Caco-2 (cell line): ENCODE measurements at regions not wholly inside any gene's neighbourhood (a gene's known extent, or its start where the extent isn't known, plus 50 kb on each side); places are given as distances from the start of the nearest gene placed in this dataset.
"Not testable (repeated sequence)": the region's sequence is repeated elsewhere in the genome, so short reads cannot be mapped to it uniquely, and the experiment has no call there.

Experiments
- BruUV-seq: library from RNA; stranded (reverse); fragments of 400-500 nt; replicated peaks from 2 replicates; lab custom pipeline; 2021; lab: Mats Ljungman, UMichigan
- CTCF ChIA-PET: fragments of 300-600 bp; sonication (Branson Sonifier 250); formaldehyde crosslinking; loops from one replicate; lab custom pipeline; 2022; ENCODE audit warnings: antibody characterized with exemption; lab: Charles Lee
- POLR2A ChIA-PET: fragments of 300-600 bp; sonication (Branson Sonifier 250); formaldehyde crosslinking; loops from one replicate; lab custom pipeline; 2022; ENCODE audit warnings: antibody characterized with exemption; lab: Charles Lee
- DNase-seq, 2 experiments: peaks; one replicate each; pipeline versions ENCODE4 v3.0.0 to v3.0.0-alpha.2; 2020 to 2022
- H3K27me3 ChIP-seq: replicated peaks from 2 replicates; pipeline ENCODE4 v1.6.0; 2011; ENCODE audit warnings: low read length; ENCODE audit not compliant: control insufficient read depth, insufficient read depth
- H3K36me3 ChIP-seq: 2 replicates; pipeline ENCODE4 v1.5.1; 2011; ENCODE audit warnings: low read length; ENCODE audit not compliant: control insufficient read depth, insufficient read depth
- H3K4me1 ChIP-seq: fragments of 250-450 bp; sonication (Bioruptor Pico); 2 replicates; pipeline ENCODE4 v1.5.1; 2020; ENCODE audit warnings: mild to moderate bottlenecking
- H3K4me3 ChIP-seq: 2 replicates; pipeline ENCODE4 v1.5.1; 2011; ENCODE audit warnings: low read depth, mild to moderate bottlenecking, control low read depth, low read length
- H3K9me3 ChIP-seq: fragments of 250-450 bp; sonication (Bioruptor Pico); 2 replicates; pipeline ENCODE4 v1.5.1; 2020; ENCODE audit warnings: mild to moderate bottlenecking, moderate library complexity
- H3K27ac Mint-ChIP-seq: one replicate; pipeline ENCODE4 v1.8.0; 2022; ENCODE audit warnings: mixed read lengths; ENCODE audit not compliant: unreplicated experiment
- H3K27me3 Mint-ChIP-seq: one replicate; pipeline ENCODE4 v1.8.0; 2022; ENCODE audit warnings: mixed read lengths; ENCODE audit not compliant: insufficient read depth, unreplicated experiment
- H3K36me3 Mint-ChIP-seq: one replicate; pipeline ENCODE4 v1.8.0; 2022; ENCODE audit warnings: mild to moderate bottlenecking, mixed read lengths; ENCODE audit not compliant: insufficient read depth, unreplicated experiment
- H3K4me1 Mint-ChIP-seq: one replicate; pipeline ENCODE4 v1.8.0; 2022; ENCODE audit warnings: low read depth, mixed read lengths; ENCODE audit not compliant: unreplicated experiment
- H3K4me3 Mint-ChIP-seq: one replicate; pipeline ENCODE4 v1.8.0; 2022; ENCODE audit warnings: mild to moderate bottlenecking, moderate library complexity, mixed read lengths; ENCODE audit not compliant: unreplicated experiment
- H3K9me3 Mint-ChIP-seq: one replicate; pipeline ENCODE4 v1.8.0; 2022; ENCODE audit warnings: mixed read lengths; ENCODE audit not compliant: unreplicated experiment
- intact Hi-C: fragments of 100-400 bp; cut with micrococcal nuclease; formaldehyde crosslinking; loops from one replicate; pipeline ENCODE4 v1.10.0; 2022; ENCODE audit not compliant: unreplicated experiment
- TF ChIP-seq, protein P1 (sequence below), 2 experiments: fragments of 200-600 bp in 1 of 2; IDR thresholded peaks; 1 replicate in 1 of 2; 2 replicates in 1 of 2; pipeline versions ENCODE4 v1.5.1 to v1.8.0; 2011 to 2022; ENCODE audit warnings: antibody characterized with exemption in 1 of 2, control low read depth in 1 of 2, inconsistent platforms in 1 of 2, low read depth in 1 of 2, low read length in 1 of 2, mild to moderate bottlenecking in 1 of 2, moderate library complexity in 1 of 2; ENCODE audit not compliant: insufficient read depth in 1 of 2, severe bottlenecking in 1 of 2, unreplicated experiment in 1 of 2

DNA sequence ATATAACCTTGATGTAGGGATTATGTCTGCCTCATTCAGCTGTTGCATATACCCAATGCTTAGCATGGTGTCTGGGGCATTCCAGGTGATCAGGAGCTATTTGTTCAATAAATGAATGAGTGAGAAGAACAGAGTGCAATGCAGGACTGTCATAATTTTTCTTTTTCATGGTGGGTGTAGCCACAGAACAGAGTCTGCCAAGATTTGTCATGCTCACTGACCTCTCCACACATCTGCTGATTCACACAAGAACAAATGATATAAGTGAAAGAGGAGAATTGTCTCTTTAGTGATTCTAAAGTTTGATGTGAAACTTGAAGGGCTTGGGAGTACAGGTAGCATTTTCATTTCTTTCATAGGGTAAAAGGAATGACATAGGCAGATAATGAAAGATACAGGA, 64.4 kb upstream of the TEX13D start:
- no peaks in the 10 kb centered on the region for H3K9me3 ChIP-seq
- no peak overlapping the region for H3K4me3 ChIP-seq
- Mint-ChIP-seq H3K27me3 (no peaks in the 10 kb centered on the region), H3K36me3 (no peaks in the 10 kb centered on the region), H3K4me3 (no peak overlapping the region), H3K9me3 (no peaks in the 10 kb centered on the region), H3K27ac (no peak overlapping the region), H3K4me1 (no peaks in the 10 kb centered on the region)
- H3K27me3 ChIP-seq, result no peaks in the 10 kb centered on the region
- POLR2A ChIA-PET, result no interaction called here
- no peak for DNase-seq
- TF ChIP-seq, protein P1, sequence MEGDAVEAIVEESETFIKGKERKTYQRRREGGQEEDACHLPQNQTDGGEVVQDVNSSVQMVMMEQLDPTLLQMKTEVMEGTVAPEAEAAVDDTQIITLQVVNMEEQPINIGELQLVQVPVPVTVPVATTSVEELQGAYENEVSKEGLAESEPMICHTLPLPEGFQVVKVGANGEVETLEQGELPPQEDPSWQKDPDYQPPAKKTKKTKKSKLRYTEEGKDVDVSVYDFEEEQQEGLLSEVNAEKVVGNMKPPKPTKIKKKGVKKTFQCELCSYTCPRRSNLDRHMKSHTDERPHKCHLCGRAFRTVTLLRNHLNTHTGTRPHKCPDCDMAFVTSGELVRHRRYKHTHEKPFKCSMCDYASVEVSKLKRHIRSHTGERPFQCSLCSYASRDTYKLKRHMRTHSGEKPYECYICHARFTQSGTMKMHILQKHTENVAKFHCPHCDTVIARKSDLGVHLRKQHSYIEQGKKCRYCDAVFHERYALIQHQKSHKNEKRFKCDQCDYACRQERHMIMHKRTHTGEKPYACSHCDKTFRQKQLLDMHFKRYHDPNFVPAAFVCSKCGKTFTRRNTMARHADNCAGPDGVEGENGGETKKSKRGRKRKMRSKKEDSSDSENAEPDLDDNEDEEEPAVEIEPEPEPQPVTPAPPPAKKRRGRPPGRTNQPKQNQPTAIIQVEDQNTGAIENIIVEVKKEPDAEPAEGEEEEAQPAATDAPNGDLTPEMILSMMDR (IDR thresholded peaks at IDR 0.05; ENCODE audit: insufficient read depth in 1 of 2, low read depth in 1 of 2, low read length in 1 of 2, severe bottlenecking in 1 of 2, unreplicated experiment in 1 of 2), result no peak
- BruUV-seq, result no TSS peak
- CTCF ChIA-PET, result no interaction called here
- H3K4me1 ChIP-seq, result no peaks in the 10 kb centered on the region
- intact Hi-C loops, result no loop called here
- H3K36me3 ChIP-seq, result no peaks in the 10 kb centered on the region

DNA sequence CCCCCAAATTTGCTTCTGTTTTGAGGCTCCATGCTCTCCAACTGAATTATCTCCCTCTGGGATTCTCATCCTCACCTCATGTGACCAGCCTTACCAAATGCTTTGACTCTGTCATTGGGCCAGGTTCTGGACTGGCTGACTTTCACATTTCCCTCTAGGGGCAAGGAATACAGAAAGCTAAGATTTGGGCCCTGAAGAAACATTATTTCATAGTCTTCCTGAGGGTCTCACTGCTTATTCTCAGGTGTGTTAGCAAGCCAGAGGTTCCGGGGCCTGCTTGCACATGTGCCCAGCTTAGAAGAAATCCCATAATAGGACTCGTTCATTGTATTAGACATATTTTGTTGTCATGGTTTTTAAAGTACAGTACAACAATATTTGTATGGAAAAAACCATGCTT, 62.6 kb upstream of the TEX13D start:
- no peaks in the 10 kb centered on the region for H3K4me1 ChIP-seq
- H3K27me3 ChIP-seq, result no peaks in the 10 kb centered on the region
- ChIA-PET POLR2A (no interaction called here), CTCF (no interaction called here)
- no peak for DNase-seq
- H3K9me3 Mint-ChIP-seq, result no peaks in the 10 kb centered on the region
- no peak overlapping the region for H3K4me3 ChIP-seq
- TF ChIP-seq, protein P1 (IDR thresholded peaks at IDR 0.05; ENCODE audit: insufficient read depth in 1 of 2, low read depth in 1 of 2, low read length in 1 of 2, severe bottlenecking in 1 of 2, unreplicated experiment in 1 of 2), result no peak
- no TSS peak for BruUV-seq
- H3K4me3 Mint-ChIP-seq, result no peak overlapping the region
- no peaks in the 10 kb centered on the region for H3K4me1 Mint-ChIP-seq
- intact Hi-C loops, result no loop called here
- no peak overlapping the region for H3K27ac Mint-ChIP-seq
- no peaks in the 10 kb centered on the region for H3K36me3 ChIP-seq
- no peaks in the 10 kb centered on the region for H3K9me3 ChIP-seq
- H3K36me3 Mint-ChIP-seq, result no peaks in the 10 kb centered on the region
- no peaks in the 10 kb centered on the region for H3K27me3 Mint-ChIP-seq

DNA sequence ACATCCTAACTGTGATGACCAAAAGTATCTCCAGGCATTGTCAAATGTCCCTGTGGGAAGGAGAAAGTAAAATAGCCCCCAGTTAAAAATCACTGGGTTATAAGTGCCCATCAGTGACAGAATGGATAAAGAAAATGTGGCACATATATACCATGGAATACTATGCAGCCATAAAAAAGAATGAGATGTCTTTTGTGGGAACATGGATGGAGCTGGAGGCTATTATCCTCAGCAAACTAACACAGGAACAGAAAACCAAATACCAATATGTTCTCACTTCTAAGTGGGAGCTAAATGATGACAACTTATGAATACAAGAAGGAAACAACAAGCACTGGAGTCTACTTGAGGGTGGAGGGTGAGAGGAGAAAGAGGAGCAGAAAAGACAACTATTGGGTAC, 60.9 kb upstream of the TEX13D start:
- POLR2A ChIA-PET, H3K4me3 ChIP-seq, H3K36me3 ChIP-seq, H3K9me3 ChIP-seq, BruUV-seq, H3K36me3 Mint-ChIP-seq, DNase-seq, H3K4me1 ChIP-seq, intact Hi-C loops, H3K9me3 Mint-ChIP-seq, H3K27me3 ChIP-seq, H3K27ac Mint-ChIP-seq, H3K27me3 Mint-ChIP-seq, H3K4me3 Mint-ChIP-seq, H3K4me1 Mint-ChIP-seq: not testable (repeated sequence)
- CTCF ChIA-PET, result interaction anchor here (0.5 kb wide), 1 partner anchor 387 kb away, joined by 5 read pairs; no protein-coding TSS in a partner anchor
